Fibroblast of lung (primary cell): ENCODE measurements at regions not wholly inside any gene's neighbourhood (a gene's known extent, or its start where the extent isn't known, plus 50 kb on each side); places are given as distances from the start of the nearest gene placed in this dataset.

Experiments
- DNase-seq, 2 donors: peaks; one replicate each; pipeline versions ENCODE4 v3.0.0 to v3.0.0-alpha.2; 2010; ENCODE audit warnings: low read depth in 2 of 2
- H2AFZ ChIP-seq: 2 replicates; pipeline ENCODE4 v1.5.1; 2012; ENCODE audit warnings: low read length, control low read depth, inconsistent platforms
- H3K27ac ChIP-seq: 2 replicates; pipeline ENCODE4 v1.5.1; 2011; ENCODE audit warnings: low read length, control low read depth; ENCODE audit not compliant: insufficient read depth
- H3K27me3 ChIP-seq: 2 replicates; pipeline ENCODE4 v1.5.1; 2011; ENCODE audit warnings: mild to moderate bottlenecking, low read length; ENCODE audit not compliant: control insufficient read depth, insufficient read depth
- H3K36me3 ChIP-seq: 2 replicates; pipeline ENCODE4 v1.5.1; 2011; ENCODE audit warnings: low read length; ENCODE audit not compliant: control insufficient read depth, insufficient read depth
- H3K4me1 ChIP-seq: 2 replicates; pipeline ENCODE4 v1.5.1; 2011; ENCODE audit warnings: low read length; ENCODE audit not compliant: control insufficient read depth, insufficient read depth; ENCODE audit errors: extremely low read depth
- H3K4me2 ChIP-seq: 2 replicates; pipeline ENCODE4 v1.5.1; 2011; ENCODE audit warnings: low read length, control low read depth; ENCODE audit not compliant: insufficient read depth; ENCODE audit errors: extremely low read depth
- H3K4me3 ChIP-seq, 4 experiments: fragments of 200-600 bp in 1 of 4; sonication (generic) in 1 of 4; replicated peaks in 1 of 4; 2 replicates each; pipeline ENCODE4 v1.5.1; 2011 to 2016; ENCODE audit warnings: low read length in 4 of 4, low read depth in 3 of 4, mild to moderate bottlenecking in 3 of 4, control low read depth in 2 of 4, inconsistent platforms in 1 of 4, mixed read lengths in 1 of 4; ENCODE audit not compliant: insufficient read depth in 1 of 4; ENCODE audit errors: control extremely low read depth in 1 of 4
- H3K79me2 ChIP-seq: 2 replicates; pipeline ENCODE4 v1.5.1; 2012; ENCODE audit warnings: mild to moderate bottlenecking, low read length, inconsistent platforms; ENCODE audit not compliant: control insufficient read depth, insufficient read depth
- H3K9ac ChIP-seq: 2 replicates; pipeline ENCODE4 v1.5.1; 2011; ENCODE audit warnings: mild to moderate bottlenecking, low read length, control low read depth; ENCODE audit not compliant: insufficient read depth
- H3K9me3 ChIP-seq: 2 replicates; pipeline ENCODE4 v1.5.1; 2012; ENCODE audit warnings: low read depth, low read length; ENCODE audit not compliant: control insufficient read depth, insufficient read depth
- H4K20me1 ChIP-seq: 2 replicates; pipeline ENCODE4 v1.5.1; 2011; ENCODE audit warnings: low read length; ENCODE audit not compliant: control insufficient read depth, insufficient read depth; ENCODE audit errors: extremely low read depth
- CTCF ChIP-seq, 2 donors: IDR thresholded peaks in 1 of 2; conservative IDR thresholded peaks in 1 of 2; 1 replicate in 1 of 2; 2 replicates in 1 of 2; pipeline ENCODE4 v1.5.1; 2011 to 2012; ENCODE audit warnings: low read length in 2 of 2, control low read depth in 1 of 2, inconsistent platforms in 1 of 2, low read depth in 1 of 2, mild to moderate bottlenecking in 1 of 2
- EZH2 ChIP-seq: IDR thresholded peaks from 2 replicates; pipeline ENCODE4 v1.5.1; 2012; ENCODE audit warnings: low read length, control low read depth, mild to moderate bottlenecking; ENCODE audit errors: missing control alignments

- no peak for TF ChIP-seq EZH2
- TF ChIP-seq CTCF (conservative IDR thresholded peaks at IDR 0.05 in 1 of 2, IDR thresholded peaks at IDR 0.05 in 1 of 2; ENCODE audit: low read depth in 1 of 2, low read length in 2 of 2): no peak
- H3K4me2 ChIP-seq: no peak overlapping the region
Measured at GRCh38 chr7:153859239-153859638, 193.0 kb upstream of the DPP6 start.

GRCh38 chr7:153886506-153887441 is 165.4 kb upstream of the DPP6 start:
- Histone ChIP-seq H3K27me3 (no peaks in the 10 kb centered on the region), H3K27ac (no peak overlapping the region), H3K4me2 (no peak overlapping the region), H2AFZ (no peak overlapping the region), H3K36me3 (no peaks in the 10 kb centered on the region), H4K20me1 (no peaks in the 10 kb centered on the region), H3K9ac (no peak overlapping the region), H3K4me1 (no peaks in the 10 kb centered on the region), H3K9me3 (no peaks in the 10 kb centered on the region), H3K4me3 (no peak overlapping the region), H3K79me2 (no peaks in the 10 kb centered on the region)
- TF ChIP-seq EZH2: no peak
- no peak for TF ChIP-seq CTCF (conservative IDR thresholded peaks at IDR 0.05 in 1 of 2, IDR thresholded peaks at IDR 0.05 in 1 of 2; ENCODE audit: low read depth in 1 of 2, low read length in 2 of 2)
- no peak for DNase-seq

More at GRCh38 chr7:153859239-153859638, 193.0 kb upstream of the DPP6 start:
- Histone ChIP-seq H3K4me3 (no peak overlapping the region), H3K9ac (no peak overlapping the region), H3K9me3 (no peaks in the 10 kb centered on the region), H3K36me3 (no peaks in the 10 kb centered on the region), H2AFZ (no peak overlapping the region), H3K27me3 (no peaks in the 10 kb centered on the region), H3K79me2 (no peaks in the 10 kb centered on the region), H3K4me1 (no peaks in the 10 kb centered on the region), H3K27ac (no peak overlapping the region), H4K20me1 (no peaks in the 10 kb centered on the region)
- no peak for DNase-seq

GRCh38 chr7:153887749-153888569 is 164.2 kb upstream of the DPP6 start:
- Histone ChIP-seq H2AFZ (no peak overlapping the region), H3K79me2 (no peaks in the 10 kb centered on the region), H3K36me3 (no peaks in the 10 kb centered on the region), H3K27ac (no peak overlapping the region), H4K20me1 (no peaks in the 10 kb centered on the region), H3K4me1 (no peaks in the 10 kb centered on the region), H3K4me3 (no peak overlapping the region), H3K9ac (no peak overlapping the region), H3K9me3 (no peaks in the 10 kb centered on the region), H3K4me2 (no peak overlapping the region), H3K27me3 (no peaks in the 10 kb centered on the region)
- no peak for DNase-seq
- TF ChIP-seq EZH2: no peak
- TF ChIP-seq CTCF (conservative IDR thresholded peaks at IDR 0.05 in 1 of 2, IDR thresholded peaks at IDR 0.05 in 1 of 2; ENCODE audit: low read depth in 1 of 2, low read length in 2 of 2): no peak
